H1 (cell line): ENCODE measurements at regions not wholly inside any gene's neighbourhood (a gene's known extent, or its start where the extent isn't known, plus 50 kb on each side); places are given as distances from the start of the nearest gene placed in this dataset.

Experiments used
- CHD2 ChIP-seq: IDR thresholded peaks from 2 replicates; pipeline ENCODE4 v1.6.1; 2012; ENCODE audit warnings: low read length, improper control_type of control experiment
- E2F6 ChIP-seq: IDR thresholded peaks from 2 replicates; pipeline ENCODE4 v1.6.1; 2012; ENCODE audit warnings: inconsistent platforms
- NRF1 ChIP-seq: IDR thresholded peaks from 2 replicates; pipeline ENCODE4 v1.6.1; 2011; ENCODE audit warnings: mild to moderate bottlenecking, low read depth, low read length, improper control_type of control experiment
- PHF8 ChIP-seq: fragments of 200-600 bp; sonication (generic); conservative IDR thresholded peaks from 2 replicates; pipeline ENCODE4 v1.7.1; 2012; ENCODE audit warnings: low read depth, mild to moderate bottlenecking, inconsistent platforms, low read length, moderate library complexity

GRCh38 chr6:48713612-48714011, 602.6 kb upstream of the PTCHD4 start (continued):
- TF ChIP-seq E2F6: no peak
- TF ChIP-seq CHD2: no peak
- no peak for TF ChIP-seq PHF8
- TF ChIP-seq NRF1: no peak
